Fibroblast of mammary gland (primary cell): ENCODE measurements at regions not wholly inside any gene's neighbourhood (a gene's known extent, or its start where the extent isn't known, plus 50 kb on each side); places are given as distances from the start of the nearest gene placed in this dataset.

Source experiments
- DNase-seq: peaks from one replicate; pipeline ENCODE4 v3.0.0-alpha.2; 2010; ENCODE audit warnings: low read depth
- H3K4me3 ChIP-seq: 2 replicates; pipeline ENCODE4 v1.5.1; 2011; ENCODE audit warnings: low read depth, mild to moderate bottlenecking, low read length, moderate library complexity; ENCODE audit not compliant: control insufficient read depth
- TF ChIP-seq, protein P1 (sequence below): conservative IDR thresholded peaks from 2 replicates; pipeline ENCODE4 v1.5.1; 2011; ENCODE audit warnings: low read depth, low read length, inconsistent platforms; ENCODE audit not compliant: control insufficient read depth, insufficient read depth

DNA sequence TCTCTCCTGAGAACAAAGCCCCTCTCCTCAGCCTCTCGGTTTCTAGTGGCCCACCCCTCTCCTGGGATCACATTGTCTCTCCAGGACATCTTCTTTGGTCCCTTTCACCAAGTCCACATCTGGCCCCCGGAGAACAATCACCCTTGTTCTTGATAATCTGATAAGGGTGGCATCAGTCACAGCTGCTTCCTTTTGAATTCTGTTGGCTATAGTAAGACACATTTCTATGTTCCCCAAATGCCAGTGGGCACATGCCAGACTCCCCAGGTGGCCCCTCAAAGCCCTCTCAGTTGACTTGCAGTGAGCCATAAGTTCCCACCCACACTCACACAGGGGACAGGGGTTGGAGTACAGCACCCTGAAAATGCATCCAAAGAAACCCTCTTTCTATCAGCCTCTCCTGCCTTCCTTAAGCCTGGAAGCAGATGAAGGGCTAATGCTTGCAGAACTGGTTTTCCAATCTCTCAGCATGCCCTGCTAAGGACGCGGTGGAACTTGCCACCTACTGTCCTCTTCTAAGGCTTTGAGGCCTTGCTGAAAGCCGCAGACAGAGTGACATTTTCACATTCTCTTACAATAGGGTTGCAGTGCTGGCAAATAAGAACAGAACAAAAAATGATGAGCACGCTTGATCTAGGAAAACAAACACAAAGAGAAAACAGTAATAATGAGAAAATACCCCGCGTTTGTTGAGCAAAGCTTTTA lies 101.3 kb upstream of the SLCO3A1 start:
- TF ChIP-seq, protein P1, sequence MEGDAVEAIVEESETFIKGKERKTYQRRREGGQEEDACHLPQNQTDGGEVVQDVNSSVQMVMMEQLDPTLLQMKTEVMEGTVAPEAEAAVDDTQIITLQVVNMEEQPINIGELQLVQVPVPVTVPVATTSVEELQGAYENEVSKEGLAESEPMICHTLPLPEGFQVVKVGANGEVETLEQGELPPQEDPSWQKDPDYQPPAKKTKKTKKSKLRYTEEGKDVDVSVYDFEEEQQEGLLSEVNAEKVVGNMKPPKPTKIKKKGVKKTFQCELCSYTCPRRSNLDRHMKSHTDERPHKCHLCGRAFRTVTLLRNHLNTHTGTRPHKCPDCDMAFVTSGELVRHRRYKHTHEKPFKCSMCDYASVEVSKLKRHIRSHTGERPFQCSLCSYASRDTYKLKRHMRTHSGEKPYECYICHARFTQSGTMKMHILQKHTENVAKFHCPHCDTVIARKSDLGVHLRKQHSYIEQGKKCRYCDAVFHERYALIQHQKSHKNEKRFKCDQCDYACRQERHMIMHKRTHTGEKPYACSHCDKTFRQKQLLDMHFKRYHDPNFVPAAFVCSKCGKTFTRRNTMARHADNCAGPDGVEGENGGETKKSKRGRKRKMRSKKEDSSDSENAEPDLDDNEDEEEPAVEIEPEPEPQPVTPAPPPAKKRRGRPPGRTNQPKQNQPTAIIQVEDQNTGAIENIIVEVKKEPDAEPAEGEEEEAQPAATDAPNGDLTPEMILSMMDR = no peak
- no peak overlapping the region for H3K4me3 ChIP-seq
- no peak for DNase-seq

DNA sequence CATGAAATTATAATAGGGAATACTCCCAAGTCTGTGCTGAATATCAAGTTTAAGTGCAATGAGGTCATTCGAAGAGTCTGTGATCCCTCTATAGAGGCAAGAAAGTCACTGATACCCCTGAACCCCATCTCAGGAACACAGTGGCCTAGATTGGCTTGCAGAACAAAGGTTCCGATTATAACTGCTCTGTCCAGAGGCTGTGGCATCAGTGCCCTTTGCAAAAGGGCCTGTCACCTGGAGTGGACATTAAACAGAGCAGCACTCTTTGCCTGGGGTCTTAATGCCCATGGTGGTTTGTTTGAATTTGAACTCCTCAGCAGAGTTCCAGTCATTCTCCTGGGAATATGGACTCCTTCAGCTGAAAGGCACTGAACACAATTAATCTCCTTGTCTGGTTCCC lies 93.9 kb upstream of the SLCO3A1 start:
- H3K4me3 ChIP-seq = no peak overlapping the region
- TF ChIP-seq, protein P1 = no peak
- no peak for DNase-seq

DNA sequence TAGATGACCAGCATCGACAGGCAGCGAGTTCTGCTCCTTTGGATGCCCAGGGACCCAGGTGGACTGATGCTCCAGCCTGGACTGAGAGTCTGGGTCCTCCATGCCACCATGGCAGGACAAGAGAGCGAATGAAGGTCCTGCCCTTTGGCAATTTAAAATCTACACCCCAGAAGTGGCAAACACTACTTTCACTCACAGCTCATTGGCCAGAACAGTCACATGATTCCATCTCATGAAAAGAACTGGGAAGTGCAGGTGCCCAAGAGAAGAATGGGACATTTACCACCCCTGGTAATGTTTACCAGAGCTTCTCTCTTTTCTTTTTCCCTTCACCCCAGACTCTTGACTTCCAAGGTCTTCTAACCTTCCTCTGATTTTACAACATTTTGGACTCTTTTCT lies 87.8 kb upstream of the SLCO3A1 start:
- no peak overlapping the region for H3K4me3 ChIP-seq
- TF ChIP-seq, protein P1 = no peak
- no peak for DNase-seq

DNA sequence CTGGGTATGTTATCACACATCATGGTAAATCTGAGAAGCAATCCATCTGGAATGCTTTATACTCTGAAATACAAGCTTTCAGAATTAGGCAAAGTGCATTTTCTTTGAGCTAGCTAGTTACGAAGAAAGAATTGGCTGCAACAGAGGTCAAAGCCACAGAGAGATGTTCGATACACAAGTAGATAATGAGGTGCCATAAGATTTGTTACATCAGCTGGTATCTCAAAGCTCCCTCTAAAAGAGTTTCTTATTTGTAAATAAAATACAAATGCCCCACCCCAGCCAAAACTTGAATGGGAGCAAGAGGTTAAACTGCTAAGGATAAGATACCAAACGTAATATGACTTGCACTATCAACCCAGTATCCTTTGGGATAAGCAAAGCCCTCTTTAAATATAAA lies 84.0 kb upstream of the SLCO3A1 start:
- DNase-seq = no peak
- TF ChIP-seq, protein P1 = no peak
- H3K4me3 ChIP-seq = no peak overlapping the region

DNA sequence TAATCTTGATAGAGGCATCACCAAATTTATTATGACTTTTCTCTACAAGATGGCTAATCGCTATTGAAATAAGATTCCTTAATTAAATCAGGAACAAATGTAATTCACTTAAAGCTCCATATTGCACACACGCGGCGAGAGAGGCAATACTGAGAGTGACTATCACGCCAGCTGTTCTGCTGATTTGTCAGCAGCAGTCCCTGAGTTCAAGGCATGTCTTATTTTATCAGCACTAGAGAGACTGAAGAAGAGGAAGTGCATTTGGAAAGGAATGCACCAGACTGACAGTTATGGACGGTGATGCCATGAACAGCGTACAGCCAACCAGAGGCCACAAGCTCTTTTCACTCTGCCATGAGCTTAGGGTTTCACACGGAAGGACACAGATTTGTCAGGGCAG lies 83.6 kb upstream of the SLCO3A1 start:
- no peak for DNase-seq
- TF ChIP-seq, protein P1 = no peak
- no peak overlapping the region for H3K4me3 ChIP-seq

DNA sequence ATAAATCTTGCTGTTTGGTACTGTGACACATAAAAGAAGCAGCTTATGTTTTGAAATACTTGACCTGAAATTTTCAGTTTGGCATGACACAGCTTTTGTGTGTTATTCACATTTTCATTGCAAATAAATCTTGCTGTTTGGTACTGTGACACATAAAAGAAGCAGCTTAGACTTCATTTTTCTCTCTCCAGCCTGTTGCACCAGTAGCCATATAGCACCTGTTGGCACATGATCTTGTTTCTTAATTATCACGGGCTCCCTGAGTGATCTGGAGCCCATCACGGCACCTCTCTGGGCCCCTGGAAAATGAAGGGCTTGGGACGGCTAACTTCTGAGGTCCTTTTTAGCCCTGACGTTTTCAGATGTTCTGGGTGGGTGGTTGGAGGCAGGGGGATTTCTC lies 77.4 kb upstream of the SLCO3A1 start:
- DNase-seq = peak; percentile 1
- H3K4me3 ChIP-seq = no peak overlapping the region
- TF ChIP-seq, protein P1 = no peak

DNA sequence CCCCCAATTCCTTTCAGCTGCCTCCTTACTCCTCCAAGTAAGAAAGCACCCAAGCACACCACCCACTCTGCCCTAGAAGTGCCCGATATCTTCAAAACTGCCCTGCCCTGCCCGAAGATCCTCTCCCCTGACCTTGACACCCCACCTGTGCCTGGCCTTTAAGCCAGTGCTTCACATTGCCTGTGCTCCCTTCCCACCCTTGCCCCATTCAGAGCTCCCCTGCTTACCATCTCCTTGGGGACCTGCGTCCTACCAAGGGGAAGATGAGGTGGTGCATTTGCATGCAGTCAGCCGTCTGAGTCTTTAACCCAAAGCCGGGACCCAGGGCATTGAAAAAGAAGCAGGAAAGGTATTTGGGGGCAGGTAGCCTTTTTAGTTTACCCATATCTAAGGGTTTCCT lies 73.5 kb upstream of the SLCO3A1 start:
- H3K4me3 ChIP-seq = no peak overlapping the region
- DNase-seq = no peak
- TF ChIP-seq, protein P1 = no peak
